HG03439 (cell line): ENCODE measurements at regions not wholly inside any gene's neighbourhood (a gene's known extent, or its start where the extent isn't known, plus 50 kb on each side); places are given as distances from the start of the nearest gene placed in this dataset.
"Not testable (repeated sequence)": the region's sequence is repeated elsewhere in the genome, so short reads cannot be mapped to it uniquely, and the experiment has no call there.

Experiments
- ATAC-seq: cut with Tn5 transposase; IDR thresholded peaks from one replicate; pipeline ENCODE4 v1.9.1; 2021; ENCODE audit warnings: mild to moderate bottlenecking, moderate library complexity; ENCODE audit not compliant: unreplicated experiment

GRCh38 chr22:22062306-22062793 lies 79.8 kb upstream of the TOP3B start:
- ATAC-seq: no peak

GRCh38 chr22:22061085-22062077 lies 78.8 kb upstream of the TOP3B start:
- no peak for ATAC-seq

- ATAC-seq: peak; percentile 51
Observed at GRCh38 chr22:22060200-22061084, 77.9 kb upstream of the TOP3B start.

GRCh38 chr22:22059291-22060002 lies 76.9 kb upstream of the TOP3B start:
- no peak for ATAC-seq

- ATAC-seq: no peak
Observed at GRCh38 chr22:22058633-22059290, 76.2 kb upstream of the TOP3B start.

GRCh38 chr22:22057617-22058378 lies 75.2 kb upstream of the TOP3B start:
- ATAC-seq: no peak

GRCh38 chr22:22056809-22057594 lies 74.4 kb upstream of the TOP3B start:
- not testable (repeated sequence) for ATAC-seq

GRCh38 chr22:22052548-22053139 lies 70.1 kb upstream of the TOP3B start:
- not testable (repeated sequence) for ATAC-seq

GRCh38 chr22:22051032-22051431 lies 68.4 kb upstream of the TOP3B start:
- ATAC-seq: not testable (repeated sequence)

- ATAC-seq: no peak
Observed at GRCh38 chr22:22050141-22050775, 67.7 kb upstream of the TOP3B start.

- no peak for ATAC-seq
Observed at GRCh38 chr22:22049684-22050083, 67.1 kb upstream of the TOP3B start.

- ATAC-seq: no peak
Observed at GRCh38 chr22:22048981-22049531, 66.5 kb upstream of the TOP3B start.

- ATAC-seq: no peak
Observed at GRCh38 chr22:22048318-22048942, 65.8 kb upstream of the TOP3B start.

GRCh38 chr22:22047776-22048175 lies 65.2 kb upstream of the TOP3B start:
- ATAC-seq: no peak

- no peak for ATAC-seq
Observed at GRCh38 chr22:22047266-22047665, 64.7 kb upstream of the TOP3B start.

GRCh38 chr22:22046370-22046769 lies 63.8 kb upstream of the TOP3B start:
- no peak for ATAC-seq
